NOMO-1 (cell line): ENCODE measurements at regions not wholly inside any gene's neighbourhood (a gene's known extent, or its start where the extent isn't known, plus 50 kb on each side); places are given as distances from the start of the nearest gene placed in this dataset.

Experiments used
- DNase-seq, 2 experiments: peaks; one replicate each; lab custom pipeline; 2025; ENCODE audit not compliant: unreplicated experiment in 2 of 2; lab: John Stamatoyannopoulos, UW

GRCh38 chr11:131229221-131229620 lies 141.2 kb upstream of the NTM start:
- DNase-seq, result no peak

- no peak for DNase-seq
Measured at GRCh38 chr11:131231317-131231940, 139.0 kb upstream of the NTM start.

- no peak for DNase-seq
Measured at GRCh38 chr11:131232261-131232660, 138.2 kb upstream of the NTM start.

- no peak for DNase-seq
Measured at GRCh38 chr11:131234221-131234620, 136.2 kb upstream of the NTM start.

- no peak for DNase-seq
Measured at GRCh38 chr11:131235328-131236298, 134.8 kb upstream of the NTM start.

- no peak for DNase-seq
Measured at GRCh38 chr11:131240421-131240820, 130.0 kb upstream of the NTM start.

GRCh38 chr11:131242476-131243000 lies 127.9 kb upstream of the NTM start:
- DNase-seq, result no peak

GRCh38 chr11:131246156-131246555 lies 124.3 kb upstream of the NTM start:
- no peak for DNase-seq

GRCh38 chr11:131246663-131247062 lies 123.8 kb upstream of the NTM start:
- peak; percentile 24 to 52 for DNase-seq

GRCh38 chr11:131248588-131248987 lies 121.8 kb upstream of the NTM start:
- DNase-seq, result no peak

- no peak for DNase-seq
Measured at GRCh38 chr11:131253142-131253655, 117.2 kb upstream of the NTM start.

GRCh38 chr11:131253656-131254151 lies 116.7 kb upstream of the NTM start:
- DNase-seq, result no peak

GRCh38 chr11:131254254-131254653 lies 116.2 kb upstream of the NTM start:
- DNase-seq, result no peak

- DNase-seq, result no peak
Measured at GRCh38 chr11:131274233-131274632, 96.2 kb upstream of the NTM start.

- no peak for DNase-seq
Measured at GRCh38 chr11:131275580-131275979, 94.8 kb upstream of the NTM start.

- DNase-seq, result no peak
Measured at GRCh38 chr11:131278472-131278871, 91.9 kb upstream of the NTM start.

GRCh38 chr11:131279654-131280384 lies 90.6 kb upstream of the NTM start:
- DNase-seq, result no peak

- no peak for DNase-seq
Measured at GRCh38 chr11:131281316-131281715, 89.1 kb upstream of the NTM start.

GRCh38 chr11:131284041-131284440 lies 86.4 kb upstream of the NTM start:
- no peak for DNase-seq

- no peak for DNase-seq
Measured at GRCh38 chr11:131288521-131289091, 81.8 kb upstream of the NTM start.
